ENCODE measurements at regions not wholly inside any gene's neighbourhood (a gene's known extent, or its start where the extent isn't known, plus 50 kb on each side); places are given as distances from the start of the nearest gene placed in this dataset.

GRCh38 chr11:115097796-115098408 lies 406.3 kb downstream of the CADM1 start:
- no TSS peak for BruUV-seq (replicated peaks)
- ATAC-seq (no peak), DNase-seq (ENCODE audit: low read depth, low spot score) (no peak)
- Histone ChIP-seq H3K4me2 (ENCODE audit: low read length) (no peak overlapping the region), H3K9ac (ENCODE audit: low read length) (no peak overlapping the region), H3K4me3 (replicated peaks in 1 of 2; ENCODE audit: low read depth in 1 of 2, low read length in 2 of 2) (no peak overlapping the region), H4K20me1 (ENCODE audit: insufficient read depth) (no peaks in the 10 kb centered on the region), H3K4me1 (ENCODE audit: control insufficient read depth in 1 of 2, insufficient read depth in 2 of 2, low read length in 2 of 2) (no peaks in the 10 kb centered on the region), H3K27ac (ENCODE audit: low read depth, low read length) (no peak overlapping the region), H3K79me2 (ENCODE audit: insufficient read depth, low read length) (no peaks in the 10 kb centered on the region), H3K27me3 (ENCODE audit: insufficient read depth, low read length) (no peaks in the 10 kb centered on the region), H3K36me3 (ENCODE audit: control insufficient read depth in 1 of 2, insufficient read depth in 2 of 2, low read length in 2 of 2) (no peaks in the 10 kb centered on the region), H3K9me3 (ENCODE audit: control insufficient read depth in 1 of 2, insufficient read depth in 1 of 2, low read depth in 1 of 2, low read length in 2 of 2) (peaks cover 3 to 4% of the 10 kb centered on the region in 2 experiments; a peak in 2 of 4 replicates), H2AFZ (ENCODE audit: low read depth, low read length, poor library complexity, severe bottlenecking) (no peak overlapping the region), H3K9me2 (ENCODE audit: insufficient read depth) (no peaks in the 10 kb centered on the region)
- CTCF ChIA-PET = no interaction called here
- RAD21 ChIA-PET (ENCODE audit: low non-redundant PET in 1 of 2, low total read pairs in 2 of 2, uncharacterized antibody in 2 of 2, unreplicated experiment in 2 of 2) = no interaction called here
- intact Hi-C loops (cut with micrococcal nuclease) = no loop called here
- TF ChIP-seq CTCF (IDR thresholded peaks at IDR 0.05 in 2 of 3, conservative IDR thresholded peaks at IDR 0.05 in 1 of 3; ENCODE audit: borderline replicate concordance in 1 of 3, insufficient read depth in 1 of 3, low read depth in 2 of 3, low read length in 2 of 3) (no peak), REST (IDR thresholded peaks at IDR 0.05; ENCODE audit: low read depth) (no peak), SRF (IDR thresholded peaks at IDR 0.05; ENCODE audit: low read depth) (no peak), ZFX (IDR thresholded peaks at IDR 0.05) (no peak)
- POLR2A ChIA-PET = no interaction called here

All from HCT116 (cell line).